ENCODE measurements at regions not wholly inside any gene's neighbourhood (a gene's known extent, or its start where the extent isn't known, plus 50 kb on each side); places are given as distances from the start of the nearest gene placed in this dataset.

DNA sequence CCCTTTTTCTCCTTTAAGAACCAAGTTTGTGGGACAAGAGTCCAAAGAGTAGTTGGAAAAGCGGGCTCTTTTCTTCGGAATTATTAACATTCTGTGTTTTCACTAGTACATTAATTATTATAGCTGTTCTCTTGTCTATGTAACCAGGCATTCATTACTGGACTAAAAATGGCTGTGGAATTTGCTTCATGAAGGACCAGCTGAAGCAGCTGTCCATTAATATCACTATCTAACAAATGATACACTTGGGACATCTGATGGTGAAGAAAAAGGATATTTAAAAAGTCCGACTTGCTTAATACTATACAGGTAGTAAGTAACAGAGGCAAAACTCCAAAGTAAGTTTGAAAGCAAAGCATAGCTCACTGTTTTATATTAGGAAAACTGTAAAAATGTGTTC, 728.9 kb upstream of the DPPA4 start:
- TF ChIP-seq, protein P1, sequence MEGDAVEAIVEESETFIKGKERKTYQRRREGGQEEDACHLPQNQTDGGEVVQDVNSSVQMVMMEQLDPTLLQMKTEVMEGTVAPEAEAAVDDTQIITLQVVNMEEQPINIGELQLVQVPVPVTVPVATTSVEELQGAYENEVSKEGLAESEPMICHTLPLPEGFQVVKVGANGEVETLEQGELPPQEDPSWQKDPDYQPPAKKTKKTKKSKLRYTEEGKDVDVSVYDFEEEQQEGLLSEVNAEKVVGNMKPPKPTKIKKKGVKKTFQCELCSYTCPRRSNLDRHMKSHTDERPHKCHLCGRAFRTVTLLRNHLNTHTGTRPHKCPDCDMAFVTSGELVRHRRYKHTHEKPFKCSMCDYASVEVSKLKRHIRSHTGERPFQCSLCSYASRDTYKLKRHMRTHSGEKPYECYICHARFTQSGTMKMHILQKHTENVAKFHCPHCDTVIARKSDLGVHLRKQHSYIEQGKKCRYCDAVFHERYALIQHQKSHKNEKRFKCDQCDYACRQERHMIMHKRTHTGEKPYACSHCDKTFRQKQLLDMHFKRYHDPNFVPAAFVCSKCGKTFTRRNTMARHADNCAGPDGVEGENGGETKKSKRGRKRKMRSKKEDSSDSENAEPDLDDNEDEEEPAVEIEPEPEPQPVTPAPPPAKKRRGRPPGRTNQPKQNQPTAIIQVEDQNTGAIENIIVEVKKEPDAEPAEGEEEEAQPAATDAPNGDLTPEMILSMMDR (IDR thresholded peaks at IDR 0.05) = no peak
- no peak for TF ChIP-seq POLR2A (IDR thresholded peaks at IDR 0.05)

Measured in Peyer's patch (tissue), 4 donors.